GM19328 (cell line): ENCODE measurements at regions not wholly inside any gene's neighbourhood (a gene's known extent, or its start where the extent isn't known, plus 50 kb on each side); places are given as distances from the start of the nearest gene placed in this dataset.
"Not testable (repeated sequence)": the region's sequence is repeated elsewhere in the genome, so short reads cannot be mapped to it uniquely, and the experiment has no call there.

Source experiments
- ATAC-seq: cut with Tn5 transposase; IDR thresholded peaks from one replicate; pipeline ENCODE4 v1.9.1; 2021; ENCODE audit warnings: mild to moderate bottlenecking, moderate library complexity; ENCODE audit not compliant: unreplicated experiment

GRCh38 chr1:4166713-4167112 is 266.6 kb upstream of the C1orf174 start:
- ATAC-seq = no peak

DNA sequence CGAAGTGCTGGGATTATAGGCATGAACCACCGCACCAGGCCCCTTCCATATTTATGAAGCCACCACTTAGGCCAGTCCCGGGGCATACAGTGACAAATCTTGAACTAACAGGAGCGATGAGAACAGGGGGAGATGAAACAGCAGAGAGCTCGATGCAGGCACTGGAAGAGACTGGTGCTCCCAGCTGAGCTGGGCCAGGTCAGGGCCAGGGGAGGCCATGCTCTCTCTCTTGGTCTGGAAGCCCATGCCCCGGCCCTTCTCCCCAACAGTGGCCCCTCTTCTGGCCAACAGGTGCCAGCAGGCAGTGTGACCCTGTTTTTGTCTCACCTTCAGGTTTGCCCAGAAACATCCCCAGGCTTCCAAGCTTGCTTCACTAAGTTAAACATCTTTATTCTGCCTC is 269.9 kb upstream of the C1orf174 start:
- ATAC-seq = no peak

GRCh38 chr1:4170548-4171340 is 270.7 kb upstream of the C1orf174 start:
- ATAC-seq = no peak

GRCh38 chr1:4171480-4172450 is 271.7 kb upstream of the C1orf174 start:
- no peak for ATAC-seq

DNA sequence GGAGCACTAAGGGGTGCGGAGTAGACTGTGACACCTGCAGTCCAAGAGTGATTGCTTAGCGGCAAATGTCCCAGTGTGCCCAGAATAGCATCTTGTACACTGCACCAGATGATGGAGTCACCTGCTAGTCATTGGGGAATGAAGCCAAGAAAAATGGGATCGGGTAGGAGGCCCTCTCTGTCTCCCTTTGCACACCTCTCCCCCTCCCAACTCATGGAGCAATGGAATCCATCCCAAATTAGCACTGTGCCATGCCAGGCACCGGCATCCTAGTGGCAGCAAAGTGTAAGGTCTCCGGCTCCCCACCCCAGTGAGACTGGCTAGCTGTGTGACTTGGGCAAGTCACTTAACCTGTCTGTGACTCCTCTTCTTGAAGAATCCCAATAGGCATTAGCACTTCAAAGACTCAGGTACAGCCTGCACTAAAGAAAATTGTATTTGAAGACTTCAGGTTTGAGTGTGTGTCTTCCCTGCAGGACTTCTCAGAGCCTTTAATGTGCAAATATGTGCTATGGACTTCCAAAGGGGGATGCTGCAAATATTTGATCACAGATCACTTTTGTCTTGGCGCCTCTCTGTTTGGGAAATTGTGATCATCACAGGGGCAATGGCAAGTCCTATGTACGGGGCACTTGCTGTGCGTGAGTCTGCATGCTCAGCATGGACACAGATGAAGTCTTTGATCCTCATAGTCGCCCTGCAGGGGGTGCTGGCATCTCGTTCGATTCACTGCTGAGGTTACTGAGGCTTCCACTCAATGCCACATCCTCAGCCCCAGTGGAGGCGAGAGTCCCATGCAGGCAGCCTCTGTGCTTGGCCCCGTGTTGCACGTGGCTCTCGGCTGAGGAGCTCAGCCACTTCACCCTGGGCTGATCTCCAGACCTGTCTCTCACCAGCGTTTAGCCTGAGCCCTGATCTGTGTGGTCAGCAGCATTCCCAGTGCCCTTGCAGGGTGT is 272.9 kb upstream of the C1orf174 start:
- ATAC-seq = no peak

DNA sequence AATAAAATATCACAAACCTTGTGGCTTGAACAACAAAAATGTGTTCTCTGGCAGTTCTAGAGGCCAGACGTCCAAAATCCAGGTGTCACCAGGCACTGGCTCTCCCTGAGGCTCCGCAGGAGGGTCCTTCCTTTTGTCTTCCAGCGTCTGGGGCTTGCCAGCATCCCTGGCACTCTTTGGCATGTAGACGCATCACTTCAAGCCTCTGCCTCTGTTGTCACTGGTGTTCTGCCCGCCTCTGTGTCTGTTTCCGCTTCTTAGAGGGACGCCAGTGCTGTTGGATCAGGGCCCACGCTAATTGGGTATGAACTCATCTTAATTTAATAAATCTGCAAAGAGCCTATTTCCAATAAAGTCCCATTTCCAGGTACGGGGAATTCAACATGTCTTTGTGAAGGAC is 273.7 kb upstream of the C1orf174 start:
- no peak for ATAC-seq

DNA sequence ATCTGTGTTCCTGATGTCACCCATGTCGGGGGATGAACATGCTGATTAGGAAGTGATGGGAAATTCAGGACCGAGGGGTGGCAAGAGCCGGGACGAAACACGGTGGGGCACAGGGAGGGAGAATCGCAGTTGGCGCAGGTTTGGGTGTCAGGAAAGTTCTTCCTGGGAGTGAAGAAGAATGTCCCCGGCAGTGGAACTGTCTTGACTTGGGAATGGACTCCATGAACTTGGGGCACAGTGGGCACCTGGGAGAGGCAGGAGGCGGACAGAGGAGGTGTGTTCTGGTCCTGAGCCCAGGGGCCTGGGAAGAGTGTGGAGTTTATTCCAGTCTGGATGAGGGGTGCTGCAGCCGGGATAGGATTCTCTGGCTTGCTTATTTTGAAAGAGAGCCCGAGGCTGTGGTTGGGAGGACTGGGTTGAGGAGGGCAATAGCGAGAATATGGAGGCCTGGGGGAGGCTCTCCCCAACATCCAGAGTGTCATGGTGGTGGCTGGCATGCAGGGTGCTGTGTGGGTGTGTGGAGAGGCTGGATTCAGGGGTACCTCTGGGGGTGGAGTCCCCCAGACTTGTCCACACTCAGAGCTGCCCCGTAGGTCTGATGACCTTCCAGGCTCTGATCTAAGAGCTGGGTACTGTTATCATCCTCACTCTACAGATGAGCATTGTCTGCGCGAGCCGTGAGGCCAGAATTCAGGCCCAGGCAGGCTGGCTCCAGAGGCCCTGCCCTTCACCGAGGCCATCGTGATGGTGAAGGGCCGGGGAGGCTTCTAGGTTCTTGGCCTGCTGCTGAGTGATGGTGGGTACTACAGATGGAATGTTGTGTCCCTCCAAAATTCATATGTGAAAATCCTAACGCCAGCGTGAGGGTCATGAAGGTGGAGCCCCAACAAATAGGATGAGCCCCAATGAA is 274.5 kb upstream of the C1orf174 start:
- ATAC-seq = no peak

GRCh38 chr1:4175566-4176405 is 275.7 kb upstream of the C1orf174 start:
- ATAC-seq = no peak

DNA sequence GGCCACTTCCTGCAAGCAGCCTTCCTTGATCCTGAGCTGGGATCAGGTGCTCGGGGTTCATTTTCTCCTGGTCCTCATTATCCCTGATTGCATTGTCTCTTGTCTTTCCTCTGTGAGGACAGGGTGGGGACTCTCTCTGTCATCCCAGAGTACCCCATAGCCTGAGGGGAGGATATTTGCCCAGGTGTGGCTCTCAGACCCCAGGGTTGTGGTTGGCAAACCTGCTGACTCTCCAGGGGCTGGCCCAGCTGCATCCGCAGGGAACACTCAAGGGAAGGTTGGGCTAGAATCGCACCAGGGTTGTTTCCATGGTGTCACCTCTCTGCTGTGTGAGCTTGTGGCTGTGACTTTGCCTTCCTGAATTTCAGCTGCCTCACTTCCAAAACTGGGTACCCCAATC is 276.8 kb upstream of the C1orf174 start:
- ATAC-seq = no peak

GRCh38 chr1:4177425-4178150 is 277.5 kb upstream of the C1orf174 start:
- ATAC-seq = no peak

GRCh38 chr1:4178501-4179113 is 278.5 kb upstream of the C1orf174 start:
- ATAC-seq = no peak

GRCh38 chr1:4179914-4180735 is 280.1 kb upstream of the C1orf174 start:
- no peak for ATAC-seq

DNA sequence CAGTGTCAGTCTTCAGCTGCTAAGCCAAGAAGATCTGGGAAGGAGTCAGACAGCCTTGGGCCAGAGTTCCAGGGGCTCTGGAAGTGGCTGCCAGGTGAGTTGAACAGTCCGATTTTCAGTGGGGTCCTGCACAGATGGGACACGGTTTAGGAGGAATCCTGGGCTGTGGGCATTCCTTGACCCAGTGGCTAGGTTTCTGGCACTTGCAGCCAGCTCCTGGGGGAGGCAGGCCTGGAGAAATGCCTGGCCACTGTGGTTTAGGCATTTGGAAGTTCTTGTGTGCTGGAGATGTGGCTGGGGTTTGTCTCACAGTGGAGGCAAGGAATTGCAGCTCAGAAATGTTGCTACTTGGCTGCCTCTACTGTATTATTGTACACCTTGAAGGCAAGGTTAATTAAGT is 286.4 kb upstream of the C1orf174 start:
- ATAC-seq = not testable (repeated sequence)

DNA sequence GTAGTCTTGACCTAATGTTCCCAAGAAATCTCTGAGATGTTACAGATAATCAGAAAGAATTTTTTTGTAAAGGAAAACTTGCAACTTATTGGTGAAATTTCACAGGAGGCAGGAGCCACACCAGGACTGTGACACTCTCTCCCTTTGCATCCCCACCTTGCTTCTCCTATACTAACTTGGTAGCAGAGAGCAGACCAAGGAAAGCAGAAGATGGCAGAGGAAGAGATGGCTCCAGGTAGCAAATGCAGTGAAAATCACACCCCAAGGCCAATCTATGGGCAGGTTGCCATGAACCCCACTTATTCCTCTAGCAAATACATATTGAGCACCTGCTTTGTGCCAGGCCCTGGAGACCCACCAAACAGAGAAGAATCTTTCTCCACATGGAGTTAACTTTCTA is 303.4 kb upstream of the C1orf174 start:
- ATAC-seq = no peak

DNA sequence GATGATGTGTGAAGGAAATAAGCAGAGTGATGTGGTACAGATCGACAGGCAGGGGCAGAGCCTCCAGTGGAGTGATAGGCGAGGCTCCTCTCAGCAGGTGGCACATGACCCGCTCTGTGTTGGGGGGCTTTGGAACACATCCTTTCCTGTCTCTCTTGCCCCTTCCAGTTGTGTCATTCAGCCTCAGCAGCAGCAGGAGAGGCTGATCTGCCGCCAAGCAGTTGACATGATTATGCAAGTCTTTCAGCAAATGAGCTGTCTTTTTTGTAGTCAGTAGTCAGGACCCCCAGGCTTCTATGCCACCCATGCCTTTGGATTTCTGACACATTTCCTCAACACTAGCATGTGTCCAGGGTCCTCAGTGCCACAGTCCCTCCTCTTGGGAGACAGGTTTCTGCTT is 307.1 kb upstream of the C1orf174 start:
- ATAC-seq = no peak

DNA sequence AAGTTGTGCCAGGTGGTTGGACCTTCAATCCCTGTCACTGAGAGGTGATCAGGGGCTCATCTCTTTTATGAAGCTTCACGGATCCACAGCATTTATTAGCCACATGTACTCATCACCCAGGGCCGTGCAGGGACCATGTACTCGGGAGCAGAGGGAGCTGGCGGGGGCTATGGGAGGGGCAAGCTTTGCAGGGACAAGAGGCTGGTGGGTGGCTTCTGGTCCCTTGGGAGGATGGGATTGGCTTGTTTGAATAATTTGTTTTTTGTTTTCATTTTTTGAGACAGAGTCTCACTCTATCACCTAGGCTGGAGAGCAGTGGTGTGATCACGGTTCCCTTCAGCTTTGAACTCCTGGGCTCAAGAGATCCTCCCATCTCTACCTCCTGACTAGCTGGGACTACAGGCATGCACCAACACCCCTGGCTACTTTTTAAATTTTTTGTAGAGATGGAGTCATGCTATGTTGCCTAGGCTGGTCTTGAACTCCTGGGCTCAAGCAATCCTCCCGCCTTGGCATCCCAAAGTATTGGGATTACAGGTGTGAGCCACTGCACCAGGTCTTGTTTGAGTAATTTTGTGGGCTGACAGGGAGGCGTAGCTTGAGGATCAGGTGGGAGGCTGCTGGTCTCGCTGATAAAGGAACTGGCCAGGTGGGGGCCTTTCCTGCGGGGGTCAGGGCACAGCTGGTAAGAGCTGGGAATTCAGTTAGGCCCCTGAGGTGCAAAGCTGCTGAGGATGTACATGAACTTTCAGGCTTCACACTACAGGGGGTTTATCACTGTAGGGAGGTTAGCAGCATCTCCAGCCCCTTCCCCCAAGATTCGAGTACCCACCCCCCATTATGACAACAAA is 308.0 kb upstream of the C1orf174 start:
- ATAC-seq = no peak
